ENCODE measurements at regions not wholly inside any gene's neighbourhood (a gene's known extent, or its start where the extent isn't known, plus 50 kb on each side); places are given as distances from the start of the nearest gene placed in this dataset.

DNA sequence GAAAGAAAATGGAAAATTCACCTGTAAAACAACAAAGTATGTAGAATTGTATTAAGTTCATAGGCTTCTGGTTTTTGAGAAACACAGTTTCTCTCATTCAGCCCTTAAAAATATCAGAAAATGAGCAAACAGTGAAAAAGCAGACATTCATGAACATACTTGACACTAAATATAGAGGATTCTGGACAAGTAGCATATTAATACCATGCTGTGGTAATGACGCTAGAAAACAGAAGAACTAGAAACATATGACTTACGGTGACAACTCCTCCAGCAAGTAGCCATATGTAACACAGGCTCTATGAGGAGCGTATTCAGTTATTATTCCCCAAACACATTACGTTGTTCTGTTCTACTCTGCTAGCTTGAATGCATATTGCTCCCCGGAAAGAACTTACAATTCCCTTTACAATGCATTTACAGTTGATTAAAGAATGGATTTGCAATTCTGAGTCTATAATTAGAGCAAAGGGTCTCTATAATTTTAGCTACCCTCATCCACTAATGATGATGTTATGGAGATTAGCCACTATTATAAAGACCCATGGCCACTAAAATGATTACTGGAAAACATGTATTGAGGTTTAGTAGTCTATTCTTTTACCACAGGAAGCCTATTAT is 672.1 kb downstream of the EFNB2 start:
- H3K9me3 ChIP-seq = no peaks in the 10 kb centered on the region
- no peak for DNase-seq
- TF ChIP-seq POLR2A (IDR thresholded peaks at IDR 0.05) = no peak
- TF ChIP-seq, protein P1, sequence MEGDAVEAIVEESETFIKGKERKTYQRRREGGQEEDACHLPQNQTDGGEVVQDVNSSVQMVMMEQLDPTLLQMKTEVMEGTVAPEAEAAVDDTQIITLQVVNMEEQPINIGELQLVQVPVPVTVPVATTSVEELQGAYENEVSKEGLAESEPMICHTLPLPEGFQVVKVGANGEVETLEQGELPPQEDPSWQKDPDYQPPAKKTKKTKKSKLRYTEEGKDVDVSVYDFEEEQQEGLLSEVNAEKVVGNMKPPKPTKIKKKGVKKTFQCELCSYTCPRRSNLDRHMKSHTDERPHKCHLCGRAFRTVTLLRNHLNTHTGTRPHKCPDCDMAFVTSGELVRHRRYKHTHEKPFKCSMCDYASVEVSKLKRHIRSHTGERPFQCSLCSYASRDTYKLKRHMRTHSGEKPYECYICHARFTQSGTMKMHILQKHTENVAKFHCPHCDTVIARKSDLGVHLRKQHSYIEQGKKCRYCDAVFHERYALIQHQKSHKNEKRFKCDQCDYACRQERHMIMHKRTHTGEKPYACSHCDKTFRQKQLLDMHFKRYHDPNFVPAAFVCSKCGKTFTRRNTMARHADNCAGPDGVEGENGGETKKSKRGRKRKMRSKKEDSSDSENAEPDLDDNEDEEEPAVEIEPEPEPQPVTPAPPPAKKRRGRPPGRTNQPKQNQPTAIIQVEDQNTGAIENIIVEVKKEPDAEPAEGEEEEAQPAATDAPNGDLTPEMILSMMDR (IDR thresholded peaks at IDR 0.05) = no peak
- 95 to 98% methylated on average over 5 of the region's 5 CpGs for WGBS, 2 donors
- no peaks in the 10 kb centered on the region for H3K36me3 ChIP-seq
- no peaks in the 10 kb centered on the region for H3K27me3 ChIP-seq
- intact Hi-C loops (cut with DNase I) = no loop called here
- no peak overlapping the region for H3K4me3 ChIP-seq (replicated peaks in 1 of 3)
- H3K4me1 ChIP-seq = no peaks in the 10 kb centered on the region
- no peak overlapping the region for H3K27ac ChIP-seq

GRCh38 chr13:105848494-105848893 is 687.0 kb downstream of the EFNB2 start:
- TF ChIP-seq, protein P1 (IDR thresholded peaks at IDR 0.05) = no peak
- no peak for TF ChIP-seq POLR2A (IDR thresholded peaks at IDR 0.05)
- 89 to 94% methylated on average over 11 of the region's 11 CpGs for WGBS, 2 donors
- H3K9me3 ChIP-seq = no peaks in the 10 kb centered on the region

GRCh38 chr13:105847527-105848291 is 687.8 kb downstream of the EFNB2 start:
- H3K9me3 ChIP-seq = no peaks in the 10 kb centered on the region
- H3K4me3 ChIP-seq (replicated peaks in 1 of 3) = no peak overlapping the region
- TF ChIP-seq POLR2A (IDR thresholded peaks at IDR 0.05) = no peak
- TF ChIP-seq, protein P1 (IDR thresholded peaks at IDR 0.05) = no peak
- H3K27me3 ChIP-seq = no peaks in the 10 kb centered on the region
- no peak for DNase-seq
- peaks cover 9 to 10% of the 10 kb centered on the region in 2 donors for H3K4me1 ChIP-seq
- 40 to 49% methylated on average over 8 of the region's 8 CpGs for WGBS, 2 donors
- H3K36me3 ChIP-seq = no peaks in the 10 kb centered on the region
- intact Hi-C loops (cut with DNase I) = no loop called here
- no peak overlapping the region for H3K27ac ChIP-seq

More at GRCh38 chr13:105848494-105848893, 687.0 kb downstream of the EFNB2 start:
- no peak overlapping the region for H3K4me3 ChIP-seq (replicated peaks in 1 of 3)
- H3K27me3 ChIP-seq = no peaks in the 10 kb centered on the region
- H3K4me1 ChIP-seq = peaks cover 9 to 10% of the 10 kb centered on the region in 2 donors
- H3K27ac ChIP-seq = no peak overlapping the region
- intact Hi-C loops (cut with DNase I) = no loop called here
- no peaks in the 10 kb centered on the region for H3K36me3 ChIP-seq
- DNase-seq = no peak

DNA sequence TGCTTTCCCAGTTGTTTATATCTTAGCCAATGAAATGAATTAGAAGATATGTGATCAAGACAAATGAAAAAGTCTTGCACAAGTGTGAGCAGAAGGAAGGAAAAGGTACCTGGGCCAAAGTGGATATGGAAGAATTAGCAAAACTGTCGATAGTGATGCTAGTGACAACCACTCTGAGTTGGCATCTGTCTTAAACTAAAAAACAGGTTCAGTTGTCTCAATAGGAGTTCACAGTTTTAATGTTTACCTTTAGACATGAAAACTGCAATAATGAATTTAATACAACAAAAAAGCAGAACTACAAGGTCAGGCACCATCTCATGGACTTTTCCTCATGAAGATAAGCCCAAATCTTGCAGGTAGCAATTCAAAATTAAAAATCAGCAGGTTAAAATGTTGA is 688.5 kb downstream of the EFNB2 start:
- Histone ChIP-seq H3K27ac (no peak overlapping the region), H3K9me3 (no peaks in the 10 kb centered on the region), H3K4me1 (peaks cover 9 to 10% of the 10 kb centered on the region in 2 donors), H3K36me3 (no peaks in the 10 kb centered on the region), H3K4me3 (replicated peaks in 1 of 3) (no peak overlapping the region), H3K27me3 (no peaks in the 10 kb centered on the region)
- WGBS, 2 donors = 83 to 86% methylated on average over 1 of the region's 1 CpG
- TF ChIP-seq POLR2A (IDR thresholded peaks at IDR 0.05) = no peak
- TF ChIP-seq, protein P1 (IDR thresholded peaks at IDR 0.05) = no peak
- DNase-seq = no peak
- intact Hi-C loops (cut with DNase I) = no loop called here

DNA sequence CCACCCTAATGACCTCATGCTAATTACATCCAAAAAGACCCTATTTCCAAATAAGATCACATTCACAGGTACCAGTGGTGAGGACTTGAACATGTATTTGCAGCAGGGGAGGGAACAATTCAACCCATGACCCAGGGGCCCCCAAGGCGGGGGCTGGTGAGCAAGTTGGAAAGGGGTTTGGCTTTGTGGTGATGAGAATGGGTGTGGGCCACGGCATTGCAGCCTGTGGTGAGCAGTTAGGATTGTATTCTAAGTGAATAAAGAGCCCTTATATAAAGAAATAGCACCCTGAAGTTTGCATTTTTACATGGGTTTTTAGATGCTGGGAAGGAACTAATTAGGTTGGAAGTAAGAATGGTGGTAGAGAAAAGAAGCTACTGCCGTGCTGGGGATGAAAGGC is 694.2 kb downstream of the EFNB2 start:
- no peak overlapping the region for H3K4me3 ChIP-seq (replicated peaks in 1 of 3)
- DNase-seq = no peak
- no peak for TF ChIP-seq POLR2A (IDR thresholded peaks at IDR 0.05)
- TF ChIP-seq, protein P1 (IDR thresholded peaks at IDR 0.05) = no peak
- no peaks in the 10 kb centered on the region for H3K4me1 ChIP-seq
- no peaks in the 10 kb centered on the region for H3K36me3 ChIP-seq
- intact Hi-C loops (cut with DNase I) = no loop called here
- no peak overlapping the region for H3K27ac ChIP-seq
- WGBS, 2 donors = 87 to 94% methylated on average over 3 of the region's 3 CpGs
- no peaks in the 10 kb centered on the region for H3K27me3 ChIP-seq
- no peaks in the 10 kb centered on the region for H3K9me3 ChIP-seq

All from thyroid gland (tissue), 4 donors.